ENCODE measurements at regions not wholly inside any gene's neighbourhood (a gene's known extent, or its start where the extent isn't known, plus 50 kb on each side); places are given as distances from the start of the nearest gene placed in this dataset.

GRCh38 chr12:113551563-113551962 is 79.9 kb upstream of the LHX5 start:
- Mint-ChIP-seq H3K27me3 (ENCODE audit: unreplicated experiment) (peaks cover 93% of the 10 kb centered on the region), H3K27ac (ENCODE audit: unreplicated experiment) (no peak overlapping the region), H3K4me1 (ENCODE audit: low read depth, unreplicated experiment) (no peaks in the 10 kb centered on the region), H3K36me3 (ENCODE audit: insufficient read depth, unreplicated experiment) (no peaks in the 10 kb centered on the region), H3K9me3 (ENCODE audit: low read depth, unreplicated experiment) (no peaks in the 10 kb centered on the region), H3K4me3 (ENCODE audit: low read depth, unreplicated experiment) (no peak overlapping the region)
- DNase-seq: no peak
- BruUV-seq (replicated peaks): no TSS peak
- intact Hi-C loops (cut with micrococcal nuclease; ENCODE audit: unreplicated experiment): no loop called here
- CTCF ChIA-PET: interaction anchor here (0.9 kb wide), 1 partner anchor 14 kb away, joined by 3 read pairs; no protein-coding TSS in a partner anchor
- TF ChIP-seq CTCF (IDR thresholded peaks at IDR 0.05; ENCODE audit: unreplicated experiment): no peak

- intact Hi-C loops (cut with micrococcal nuclease; ENCODE audit: unreplicated experiment): no loop called here
- no peaks in the 10 kb centered on the region for H3K4me1 Mint-ChIP-seq (ENCODE audit: low read depth, unreplicated experiment)
- H3K4me3 Mint-ChIP-seq (ENCODE audit: low read depth, unreplicated experiment): no peak overlapping the region
- peaks cover 93% of the 10 kb centered on the region for H3K27me3 Mint-ChIP-seq (ENCODE audit: unreplicated experiment)
- no peaks in the 10 kb centered on the region for H3K36me3 Mint-ChIP-seq (ENCODE audit: insufficient read depth, unreplicated experiment)
- no peak for DNase-seq
- CTCF ChIA-PET: no interaction called here
- TF ChIP-seq CTCF (IDR thresholded peaks at IDR 0.05; ENCODE audit: unreplicated experiment): no peak
- H3K9me3 Mint-ChIP-seq (ENCODE audit: low read depth, unreplicated experiment): no peaks in the 10 kb centered on the region
- BruUV-seq (replicated peaks): no TSS peak
- no peak overlapping the region for H3K27ac Mint-ChIP-seq (ENCODE audit: unreplicated experiment)
These were observed 76.8 kb upstream of the LHX5 start for GRCh38 chr12:113548467-113548866.

- no peak overlapping the region for H3K4me3 Mint-ChIP-seq (ENCODE audit: low read depth, unreplicated experiment)
These were observed 75.5 kb upstream of the LHX5 start for GRCh38 chr12:113546916-113547863.

GRCh38 chr12:113537751-113538087 is 66.0 kb upstream of the LHX5 start:
- no TSS peak for BruUV-seq (replicated peaks)

More at GRCh38 chr12:113546916-113547863, 75.5 kb upstream of the LHX5 start:
- TF ChIP-seq CTCF (IDR thresholded peaks at IDR 0.05; ENCODE audit: unreplicated experiment): no peak
- Mint-ChIP-seq H3K27me3 (ENCODE audit: unreplicated experiment) (peaks cover 93% of the 10 kb centered on the region), H3K9me3 (ENCODE audit: low read depth, unreplicated experiment) (no peaks in the 10 kb centered on the region), H3K36me3 (ENCODE audit: insufficient read depth, unreplicated experiment) (no peaks in the 10 kb centered on the region), H3K27ac (ENCODE audit: unreplicated experiment) (no peak overlapping the region), H3K4me1 (ENCODE audit: low read depth, unreplicated experiment) (no peaks in the 10 kb centered on the region)
- intact Hi-C loops (cut with micrococcal nuclease; ENCODE audit: unreplicated experiment): no loop called here
- DNase-seq: no peak
- no TSS peak for BruUV-seq (replicated peaks)
- CTCF ChIA-PET: no interaction called here

More at GRCh38 chr12:113537751-113538087, 66.0 kb upstream of the LHX5 start:
- Mint-ChIP-seq H3K27me3 (ENCODE audit: unreplicated experiment) (peaks cover 92% of the 10 kb centered on the region), H3K27ac (ENCODE audit: unreplicated experiment) (no peak overlapping the region), H3K9me3 (ENCODE audit: low read depth, unreplicated experiment) (peaks cover 3% of the 10 kb centered on the region), H3K36me3 (ENCODE audit: insufficient read depth, unreplicated experiment) (no peaks in the 10 kb centered on the region), H3K4me1 (ENCODE audit: low read depth, unreplicated experiment) (no peaks in the 10 kb centered on the region), H3K4me3 (ENCODE audit: low read depth, unreplicated experiment) (no peak overlapping the region)
- no peak for TF ChIP-seq CTCF (IDR thresholded peaks at IDR 0.05; ENCODE audit: unreplicated experiment)
- intact Hi-C loops (cut with micrococcal nuclease; ENCODE audit: unreplicated experiment): no loop called here
- DNase-seq: no peak
- CTCF ChIA-PET: interaction anchor here (1.0 kb wide), 1 partner anchor 14 kb away, joined by 3 read pairs; no protein-coding TSS in a partner anchor

All from Calu3 (cell line).